HG03354 (cell line): ENCODE measurements at regions not wholly inside any gene's neighbourhood (a gene's known extent, or its start where the extent isn't known, plus 50 kb on each side); places are given as distances from the start of the nearest gene placed in this dataset.
"Not testable (repeated sequence)": the region's sequence is repeated elsewhere in the genome, so short reads cannot be mapped to it uniquely, and the experiment has no call there.

Experiments
- ATAC-seq: cut with Tn5 transposase; IDR thresholded peaks from one replicate; pipeline ENCODE4 v1.9.1; 2021; ENCODE audit warnings: mild to moderate bottlenecking; ENCODE audit not compliant: unreplicated experiment, poor library complexity, severe bottlenecking

- ATAC-seq = no peak
Measured at GRCh38 chr5:168089201-168089887, 202.1 kb upstream of the WWC1 start.

DNA sequence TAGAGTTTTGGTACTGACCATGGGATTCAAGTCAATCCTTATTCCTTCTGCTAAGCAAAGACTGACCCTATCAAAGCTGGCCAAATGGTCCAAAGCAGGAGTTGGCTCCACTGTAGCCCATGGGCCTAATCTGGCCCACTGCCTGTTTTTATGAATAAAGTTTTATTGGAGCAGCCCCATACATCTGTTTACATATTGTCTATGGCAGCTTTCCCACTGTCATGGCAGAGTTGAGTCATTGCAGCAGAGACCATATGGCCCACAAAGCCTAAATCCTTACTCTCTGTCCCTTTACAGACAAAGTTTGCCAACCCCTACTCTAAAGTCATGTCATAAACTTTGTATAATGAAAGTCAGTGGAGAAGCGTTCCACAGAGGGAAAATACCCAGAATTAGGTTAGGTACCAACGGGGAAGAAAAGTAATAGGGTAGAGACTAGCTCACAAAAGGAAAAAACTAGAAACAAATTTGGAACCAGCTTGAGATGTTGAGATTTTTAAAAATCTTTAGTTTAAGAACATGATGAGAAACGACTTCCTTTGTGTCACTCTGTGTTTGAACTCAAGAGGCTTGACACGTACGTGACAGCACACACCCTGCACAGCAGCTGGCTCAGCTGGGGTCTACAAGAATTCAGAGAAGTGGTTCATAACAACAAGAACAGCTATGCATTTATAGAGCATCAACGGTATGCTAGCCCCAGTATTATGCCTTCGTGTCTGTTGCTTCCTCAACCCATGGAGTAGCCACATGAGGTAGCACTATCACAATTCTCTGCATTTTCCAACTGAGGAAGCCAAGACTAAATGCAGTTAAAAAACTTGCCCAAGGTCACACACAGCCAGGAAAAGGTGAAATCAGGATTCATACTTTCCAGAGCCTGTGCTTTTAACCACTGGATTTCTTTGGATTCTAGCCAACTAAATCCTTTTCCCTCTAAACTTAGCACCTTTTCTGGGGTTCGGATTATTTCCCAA lies 198.9 kb upstream of the WWC1 start:
- no peak for ATAC-seq

GRCh38 chr5:168093200-168093910 lies 198.1 kb upstream of the WWC1 start:
- no peak for ATAC-seq

GRCh38 chr5:168096525-168096924 lies 194.9 kb upstream of the WWC1 start:
- no peak for ATAC-seq

- no peak for ATAC-seq
Measured at GRCh38 chr5:168097876-168098653, 193.4 kb upstream of the WWC1 start.

GRCh38 chr5:168101352-168101751 lies 190.1 kb upstream of the WWC1 start:
- no peak for ATAC-seq

- ATAC-seq = not testable (repeated sequence)
Measured at GRCh38 chr5:168103018-168103417, 188.4 kb upstream of the WWC1 start.

DNA sequence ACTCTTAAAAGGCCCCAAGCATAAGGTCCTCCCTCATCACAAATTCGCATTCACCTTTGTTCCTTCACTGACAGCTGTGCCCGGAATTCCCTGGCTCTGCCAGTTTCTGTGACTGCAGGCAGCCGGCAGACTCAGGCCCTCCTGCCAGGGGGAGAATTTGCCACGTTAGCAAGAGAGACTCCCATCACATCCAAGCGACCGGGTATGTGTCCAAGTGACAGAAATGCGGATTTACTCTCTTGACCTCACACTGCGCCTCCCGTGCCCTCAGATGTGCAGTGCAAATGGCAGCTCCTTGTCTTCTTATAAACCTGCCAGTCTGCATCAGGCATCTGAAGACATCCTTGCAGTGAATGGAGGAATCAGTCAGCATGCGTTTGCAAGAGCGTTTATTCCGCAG lies 187.1 kb upstream of the WWC1 start:
- ATAC-seq = no peak

DNA sequence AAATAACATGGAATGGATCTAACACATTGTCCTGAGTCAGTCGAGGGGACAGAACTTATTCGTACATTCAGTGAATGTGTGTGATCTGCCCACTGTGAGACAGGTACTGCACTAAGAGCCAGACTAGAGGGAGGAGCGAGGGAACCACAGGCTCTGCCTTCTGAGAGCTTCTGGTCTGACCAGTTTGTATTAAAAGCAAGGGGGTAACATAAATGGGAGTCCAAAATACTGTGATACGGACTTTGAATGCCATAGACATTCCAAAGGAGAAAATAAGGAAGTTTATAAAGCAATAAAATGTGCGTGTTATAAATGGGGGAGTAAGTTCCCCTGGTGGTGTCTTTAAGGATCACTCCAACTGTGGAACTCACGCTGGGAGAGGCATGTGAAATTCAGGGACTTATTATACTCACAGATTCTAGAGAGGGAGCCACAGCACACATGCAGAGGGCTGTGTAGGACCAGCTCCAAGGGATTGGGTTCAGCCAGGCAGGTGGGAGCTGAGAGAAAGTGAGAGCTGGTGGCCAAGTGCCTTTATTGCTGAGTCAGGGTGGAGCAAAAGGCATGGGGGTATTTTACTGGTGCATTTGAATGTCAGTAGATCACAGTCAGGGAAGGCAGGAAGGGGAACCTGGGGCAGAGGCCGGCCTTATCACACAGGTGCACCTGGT lies 186.5 kb upstream of the WWC1 start:
- no peak for ATAC-seq

- no peak for ATAC-seq
Measured at GRCh38 chr5:168106008-168106761, 185.3 kb upstream of the WWC1 start.

- no peak for ATAC-seq
Measured at GRCh38 chr5:168109441-168109840, 182.0 kb upstream of the WWC1 start.

DNA sequence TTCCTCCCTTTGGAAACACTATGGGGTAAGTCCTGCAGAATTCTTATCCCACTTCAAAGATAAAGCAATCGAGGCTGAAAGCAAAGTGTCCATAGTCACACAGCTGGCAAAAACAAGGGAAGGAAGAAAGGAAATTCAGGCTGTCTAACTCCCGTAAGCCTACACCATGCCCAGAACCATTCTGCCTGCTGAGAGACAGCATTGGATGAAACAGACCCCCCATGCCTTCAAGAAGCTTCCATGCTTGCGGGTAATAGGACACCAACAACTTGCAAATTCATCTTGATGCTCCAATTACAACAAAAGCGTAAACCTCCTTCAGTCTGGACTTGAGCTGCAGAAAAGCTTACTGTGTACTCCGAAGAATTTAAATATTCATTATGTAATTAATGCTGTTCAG lies 181.1 kb upstream of the WWC1 start:
- no peak for ATAC-seq

- ATAC-seq = no peak
Measured at GRCh38 chr5:168110870-168111832, 180.3 kb upstream of the WWC1 start.

GRCh38 chr5:168114444-168115017 lies 176.9 kb upstream of the WWC1 start:
- ATAC-seq = peak; percentile 93

DNA sequence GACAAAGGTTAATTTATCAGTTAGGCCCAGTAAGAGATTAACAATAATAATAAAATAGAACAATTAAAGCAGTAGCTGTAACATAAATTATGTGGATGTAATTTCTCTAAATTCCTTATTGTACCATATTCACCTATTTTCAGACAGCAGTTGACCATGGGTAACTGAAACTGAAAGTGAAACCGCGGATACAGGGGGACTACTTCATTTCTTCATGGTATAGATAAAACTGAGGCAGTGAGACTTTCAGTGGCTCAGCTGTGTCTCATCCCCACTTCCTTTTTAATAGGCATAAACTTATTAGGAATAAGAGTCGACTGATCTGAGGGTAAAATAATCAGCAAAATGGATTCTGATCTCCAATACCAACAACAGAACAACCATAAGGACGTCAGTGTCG lies 174.0 kb upstream of the WWC1 start:
- ATAC-seq = no peak

DNA sequence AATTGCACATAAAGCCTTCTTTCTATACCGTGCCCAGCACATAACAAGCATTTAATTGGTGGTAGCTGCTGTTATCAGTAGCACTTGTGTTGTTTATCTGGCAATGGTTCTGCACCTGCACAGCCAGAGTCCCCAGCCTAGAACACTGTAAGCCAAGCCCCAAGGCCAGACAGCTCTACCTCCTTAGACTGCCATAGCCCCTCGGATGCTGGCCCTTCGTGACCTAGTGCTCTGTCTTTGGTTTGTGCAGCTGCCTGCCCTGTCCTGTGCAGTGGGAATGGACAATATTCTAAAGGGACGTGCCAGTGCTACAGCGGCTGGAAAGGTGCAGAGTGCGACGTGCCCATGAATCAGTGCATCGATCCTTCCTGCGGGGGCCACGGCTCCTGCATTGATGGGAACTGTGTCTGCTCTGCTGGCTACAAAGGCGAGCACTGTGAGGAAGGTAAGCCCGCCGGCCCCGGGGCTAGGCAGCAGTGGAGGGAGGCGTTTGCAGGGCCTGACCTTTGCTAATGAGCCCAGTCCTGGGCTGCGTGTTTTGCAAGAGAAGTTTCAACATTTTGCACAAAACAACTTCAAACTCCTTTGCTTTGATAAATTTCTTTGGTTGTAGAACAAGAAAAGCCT lies 173.3 kb upstream of the WWC1 start:
- ATAC-seq = no peak
